GM12873 (cell line): ENCODE measurements at regions not wholly inside any gene's neighbourhood (a gene's known extent, or its start where the extent isn't known, plus 50 kb on each side); places are given as distances from the start of the nearest gene placed in this dataset.

Source experiments
- CTCF ChIP-seq: IDR thresholded peaks from 2 replicates; pipeline ENCODE4 v1.5.1; 2012; ENCODE audit warnings: low read depth, mild to moderate bottlenecking, moderate library complexity, low read length, control low read depth; ENCODE audit not compliant: insufficient read depth; ENCODE audit errors: missing control alignments

- no peak for TF ChIP-seq CTCF
Observed at GRCh38 chr12:58277231-58277630, 335.9 kb downstream of the ATP23 start.

- no peak for TF ChIP-seq CTCF
Observed at GRCh38 chr12:58283553-58283952, 342.2 kb downstream of the ATP23 start.

GRCh38 chr12:58285551-58285950 is 344.2 kb downstream of the ATP23 start:
- TF ChIP-seq CTCF = no peak

- no peak for TF ChIP-seq CTCF
Observed at GRCh38 chr12:58286353-58286752, 345.0 kb downstream of the ATP23 start.

GRCh38 chr12:58288190-58288589 is 346.8 kb downstream of the ATP23 start:
- no peak for TF ChIP-seq CTCF

- TF ChIP-seq CTCF = no peak
Observed at GRCh38 chr12:58291106-58291505, 349.7 kb downstream of the ATP23 start.

GRCh38 chr12:58293308-58293982 is 352.1 kb downstream of the ATP23 start:
- no peak for TF ChIP-seq CTCF
